Glomerular visceral epithelial cell (primary cell): ENCODE measurements at regions not wholly inside any gene's neighbourhood (a gene's known extent, or its start where the extent isn't known, plus 50 kb on each side); places are given as distances from the start of the nearest gene placed in this dataset.
"Not testable (repeated sequence)": the region's sequence is repeated elsewhere in the genome, so short reads cannot be mapped to it uniquely, and the experiment has no call there.

ENCODE experiments used
- DNase-seq: peaks from one replicate; pipeline ENCODE4 v3.0.0-alpha.2; 2016; ENCODE audit errors: extremely low spot score

DNA sequence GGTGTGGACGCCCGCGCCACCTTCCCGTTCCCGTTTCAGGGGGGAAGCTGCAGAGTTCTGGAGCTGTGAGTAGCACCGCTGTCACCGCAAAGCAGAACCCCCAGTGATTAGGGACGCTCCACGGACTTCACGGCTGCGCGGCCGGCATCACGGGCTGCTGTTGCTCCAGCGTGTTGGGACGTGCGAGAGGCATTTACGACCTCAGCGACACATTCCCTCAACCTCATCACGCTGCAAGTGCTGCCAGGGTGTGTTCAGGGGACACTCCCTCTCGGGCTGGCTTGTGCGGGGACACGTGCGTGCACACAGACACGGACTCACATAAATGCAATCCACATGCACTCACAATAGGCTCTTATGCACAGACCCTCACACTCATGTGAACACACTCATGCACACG lies 187.9 kb downstream of the NPIPB11 start:
- DNase-seq = not testable (repeated sequence)

DNA sequence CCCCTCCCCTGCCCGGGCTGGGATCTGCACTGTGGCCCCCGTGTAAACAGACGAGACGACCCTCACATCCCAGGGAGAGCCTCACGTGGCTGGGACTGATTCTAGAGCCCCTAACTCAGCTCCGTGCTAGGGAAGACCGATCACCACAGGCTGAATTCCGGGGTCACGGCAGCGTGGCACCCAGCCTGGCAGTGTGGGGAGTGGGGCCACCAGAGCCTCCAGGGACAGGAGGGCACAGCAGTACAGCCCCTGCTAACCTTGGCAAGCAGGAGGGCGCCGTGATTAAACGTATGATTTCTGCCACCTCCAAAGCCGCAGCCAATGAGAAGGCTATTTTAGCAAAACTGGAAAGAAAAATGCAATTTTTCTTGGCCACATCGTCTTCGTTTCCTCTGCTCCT lies 188.3 kb downstream of the NPIPB11 start:
- not testable (repeated sequence) for DNase-seq

DNA sequence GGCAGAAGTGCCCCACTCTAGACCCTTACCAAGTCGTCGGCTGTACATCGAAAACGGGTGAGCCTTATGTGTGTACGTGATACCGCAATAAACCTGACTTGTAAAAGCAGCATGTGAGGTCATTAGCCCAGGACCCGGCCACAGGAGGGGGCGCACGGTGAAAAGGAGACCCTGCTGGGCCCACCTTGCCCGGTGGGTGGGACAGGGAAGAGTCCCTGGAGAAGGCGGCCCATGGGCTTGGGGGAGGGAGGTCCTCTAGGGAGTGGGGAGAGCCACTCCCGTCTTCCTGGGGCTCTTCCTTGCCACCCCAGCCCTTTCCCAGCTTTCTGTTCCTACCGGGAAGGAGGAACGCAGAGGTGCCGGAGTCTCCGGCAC lies 188.8 kb downstream of the NPIPB11 start:
- not testable (repeated sequence) for DNase-seq

DNA sequence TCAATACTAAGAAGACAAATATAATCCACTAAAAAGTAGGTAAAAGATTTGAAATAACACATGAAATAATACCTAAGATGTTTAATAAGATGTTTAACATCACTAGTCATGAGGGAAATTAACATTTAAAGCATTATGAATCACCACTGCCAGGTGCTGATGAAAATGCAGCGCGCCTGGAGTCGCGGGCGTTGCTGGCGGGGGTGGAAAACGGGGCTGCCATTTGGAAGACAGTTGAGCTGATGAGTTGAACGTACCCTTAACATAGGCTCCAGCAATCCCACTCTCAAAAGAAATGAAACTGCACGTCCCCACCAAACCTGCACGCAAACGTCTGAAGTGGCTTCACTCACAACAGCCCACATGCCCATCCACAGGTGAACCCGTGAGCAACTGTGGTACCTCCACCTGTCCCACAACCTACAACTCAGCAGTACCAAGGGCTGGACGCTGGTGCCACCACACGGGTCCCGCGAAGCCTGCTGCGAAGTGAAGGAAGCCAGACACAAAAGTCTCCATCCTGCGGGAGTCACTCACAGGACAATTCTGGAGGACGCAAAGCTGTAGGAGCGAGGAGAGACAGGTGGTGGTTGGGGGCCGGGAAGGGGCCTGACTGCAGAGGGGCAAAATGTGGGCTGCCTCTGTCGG lies 189.3 kb downstream of the NPIPB11 start:
- not testable (repeated sequence) for DNase-seq

DNA sequence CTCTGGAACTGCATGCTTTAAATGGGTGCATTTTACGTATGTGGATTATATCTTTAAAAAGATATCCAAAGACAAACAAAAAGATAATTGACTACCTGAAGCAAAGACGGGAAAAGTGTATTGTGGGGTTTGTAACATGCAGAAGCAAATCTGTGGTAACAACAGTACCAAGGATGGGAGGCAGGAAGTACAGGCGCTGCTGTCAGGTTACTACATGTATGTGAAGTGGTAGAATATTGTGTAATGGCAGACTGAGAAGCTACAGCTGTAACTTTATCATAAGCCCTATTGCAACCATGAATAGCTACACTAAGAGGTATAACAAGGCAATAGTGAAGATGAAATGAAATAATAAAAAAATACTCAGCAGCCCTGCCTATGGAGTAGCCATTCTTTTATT lies 192.7 kb downstream of the NPIPB11 start:
- DNase-seq = not testable (repeated sequence)

DNA sequence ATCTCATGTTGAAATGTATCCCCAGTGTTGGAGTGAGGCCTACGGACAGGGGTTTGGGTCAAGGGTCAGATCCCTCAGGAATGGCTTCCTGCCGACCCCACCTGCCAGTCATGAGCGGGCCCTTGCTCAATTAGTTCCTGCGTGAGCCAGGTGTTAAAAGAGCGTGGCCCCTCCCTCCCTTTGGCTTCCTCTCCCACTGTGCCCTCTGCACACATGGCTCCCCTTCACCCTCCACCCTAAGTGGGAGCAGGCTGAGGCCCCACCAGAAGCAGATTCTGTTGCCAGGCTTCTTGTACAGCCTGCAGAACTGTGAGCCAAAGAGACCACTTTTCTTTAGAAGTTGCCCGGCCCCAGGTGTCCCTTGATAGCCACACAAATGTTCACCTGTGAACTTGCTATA lies 193.3 kb downstream of the NPIPB11 start:
- not testable (repeated sequence) for DNase-seq

DNA sequence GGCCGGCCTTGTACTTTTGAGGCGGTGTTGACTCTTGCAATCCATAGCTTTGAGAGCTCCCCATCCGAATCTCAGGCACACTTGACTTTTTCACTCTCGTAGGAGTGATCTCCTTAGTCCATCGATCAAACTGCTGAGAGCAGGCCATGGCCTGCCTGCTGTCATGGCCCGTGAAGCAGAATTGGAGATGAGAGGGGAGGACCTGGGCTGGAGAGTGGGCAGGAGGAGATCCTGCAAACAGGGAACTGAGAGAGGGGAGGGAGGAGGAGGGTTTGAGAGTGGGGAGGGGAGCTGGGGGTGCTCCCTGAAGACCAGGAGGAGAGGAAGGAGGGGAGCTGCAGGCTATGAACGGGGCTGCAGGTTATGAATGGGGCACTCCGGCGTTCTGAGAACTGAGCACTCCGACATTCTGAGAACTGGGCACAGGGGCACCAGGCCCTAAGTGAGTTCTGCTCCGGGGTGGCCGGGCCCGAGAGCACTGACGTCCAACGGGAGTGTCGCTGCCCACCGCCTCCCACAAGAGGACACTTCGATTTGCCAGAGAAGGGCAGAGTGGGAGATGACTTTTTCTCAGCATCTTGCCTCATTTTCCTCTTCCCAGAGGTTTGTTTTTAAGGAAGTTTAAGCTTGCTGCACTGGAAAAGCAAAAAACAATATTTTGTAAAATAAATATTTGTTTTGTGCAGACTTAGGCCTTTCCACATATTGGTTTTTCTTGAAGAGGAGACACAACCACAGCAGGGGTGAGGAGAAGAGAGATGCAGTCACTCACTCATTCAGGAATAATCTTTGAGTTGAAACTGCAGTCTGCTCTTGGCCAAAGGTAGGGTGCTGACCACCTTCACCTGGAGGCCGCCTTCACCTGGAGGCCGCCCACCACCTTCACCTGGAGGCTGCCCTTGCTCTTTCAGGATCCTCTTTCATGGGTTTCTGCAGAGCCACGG lies 194.2 kb downstream of the NPIPB11 start:
- not testable (repeated sequence) for DNase-seq

DNA sequence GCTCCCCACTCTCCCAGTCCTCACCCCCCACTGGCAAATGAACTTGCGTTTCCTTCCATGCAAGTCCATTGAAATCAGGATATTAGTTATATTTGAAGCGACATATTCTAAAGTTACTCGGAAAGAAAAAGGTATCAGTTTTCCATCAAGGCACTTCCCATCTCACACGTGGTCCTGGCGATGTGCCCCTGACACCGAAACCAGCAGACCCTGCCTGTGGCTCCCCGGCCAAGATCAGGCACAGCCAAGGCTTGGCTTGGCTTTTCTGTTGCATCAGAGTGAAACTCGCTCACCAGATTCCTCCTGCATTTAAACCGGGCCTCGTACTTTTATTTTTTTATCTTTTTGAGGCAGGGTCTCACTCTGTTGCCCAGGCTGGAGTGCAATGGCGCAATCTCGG lies 195.1 kb downstream of the NPIPB11 start:
- not testable (repeated sequence) for DNase-seq

DNA sequence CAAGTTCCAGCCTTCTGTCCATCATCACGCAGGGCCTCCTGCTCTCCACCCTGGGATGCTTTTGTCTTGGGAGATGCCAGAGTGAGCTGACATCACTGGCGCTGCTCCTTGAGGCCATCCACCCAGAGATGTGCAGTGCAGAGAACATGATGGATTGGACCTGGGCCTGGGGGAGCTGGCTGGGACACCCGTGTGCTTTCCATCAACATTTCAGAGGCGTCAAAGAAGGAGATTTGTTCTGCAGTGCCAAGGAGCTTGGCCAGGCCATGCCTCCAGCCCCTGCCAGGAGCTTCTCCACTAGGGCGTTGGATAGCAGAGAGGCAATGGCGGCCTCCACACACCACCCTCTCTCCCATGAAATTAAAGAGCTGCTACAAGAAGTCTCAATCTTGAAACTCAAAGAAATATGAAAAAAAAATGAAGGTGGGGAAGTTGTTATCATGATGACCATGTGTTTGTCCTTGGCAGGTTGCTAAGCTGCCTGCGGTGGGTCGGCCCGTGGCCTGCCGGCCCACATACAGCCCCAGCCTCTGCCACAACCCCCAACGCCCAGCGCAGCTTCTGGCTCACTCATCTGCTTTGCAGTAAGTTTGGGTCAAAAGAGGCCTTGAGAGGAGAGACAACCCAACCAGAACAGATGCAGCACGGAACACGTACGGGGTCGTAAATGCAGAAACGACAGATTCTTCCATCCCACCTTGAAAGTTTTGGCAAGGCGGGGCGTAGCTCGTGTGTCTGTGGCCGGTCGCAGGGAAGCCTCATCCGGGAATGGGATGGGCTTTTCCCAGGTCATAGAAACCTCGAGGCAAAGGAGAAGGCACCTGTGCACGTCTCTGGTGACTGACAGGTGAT lies 196.0 kb downstream of the NPIPB11 start:
- not testable (repeated sequence) for DNase-seq

DNA sequence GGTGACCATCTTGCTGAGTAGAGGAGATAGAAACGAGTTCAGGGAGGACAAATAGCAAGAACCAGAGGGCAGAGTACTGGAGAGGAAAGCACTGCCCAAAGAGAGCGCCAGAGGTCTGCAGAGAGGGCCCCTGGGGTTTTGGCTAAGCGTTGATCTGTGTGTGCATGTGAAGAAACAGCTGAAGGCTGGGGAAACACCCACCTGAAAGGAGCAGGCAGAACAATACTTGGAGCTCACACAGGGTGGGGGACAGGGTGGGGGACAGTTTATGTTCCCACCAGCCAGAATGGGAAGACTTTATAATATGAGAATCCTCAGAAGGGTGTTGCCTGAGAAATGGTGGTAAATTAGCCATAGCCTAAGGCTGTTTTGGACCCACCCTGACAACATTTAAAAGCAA lies 200.4 kb downstream of the NPIPB11 start:
- not testable (repeated sequence) for DNase-seq

DNA sequence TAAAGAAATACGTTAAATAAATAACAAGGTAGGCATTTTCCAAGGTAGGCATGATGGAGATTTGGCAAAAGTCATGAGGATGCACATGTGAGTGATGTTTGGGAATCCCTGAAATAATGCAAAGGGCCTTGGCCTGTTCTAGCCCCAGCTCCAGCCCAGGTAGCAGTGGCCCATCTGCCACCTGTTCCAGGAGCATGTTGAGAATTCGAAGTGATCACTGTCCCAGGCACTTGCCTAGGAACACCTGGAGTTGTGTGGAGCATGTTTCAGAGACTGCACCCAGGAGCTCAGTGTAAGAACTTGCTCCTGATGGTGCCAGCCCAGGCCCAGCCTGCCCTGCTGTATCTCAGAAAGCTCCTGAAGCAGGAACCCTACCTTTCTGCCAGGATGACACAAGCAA lies 201.4 kb downstream of the NPIPB11 start:
- not testable (repeated sequence) for DNase-seq

DNA sequence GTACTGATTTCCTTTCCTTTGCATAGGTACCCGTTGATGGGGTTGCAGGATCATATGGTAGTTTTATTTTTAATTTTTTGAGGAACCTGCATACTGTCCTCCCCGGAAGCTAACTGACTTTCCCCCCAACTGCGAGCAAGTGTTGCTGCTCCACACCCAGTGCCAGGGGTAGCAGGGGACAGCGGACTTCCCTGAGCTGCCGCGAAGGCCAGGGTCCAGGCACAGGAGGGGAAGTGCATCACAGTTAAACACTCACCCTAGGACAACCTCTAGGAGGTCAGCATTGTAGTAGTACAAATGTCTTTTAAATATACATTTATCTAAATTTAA lies 201.7 kb downstream of the NPIPB11 start:
- DNase-seq = no peak

DNA sequence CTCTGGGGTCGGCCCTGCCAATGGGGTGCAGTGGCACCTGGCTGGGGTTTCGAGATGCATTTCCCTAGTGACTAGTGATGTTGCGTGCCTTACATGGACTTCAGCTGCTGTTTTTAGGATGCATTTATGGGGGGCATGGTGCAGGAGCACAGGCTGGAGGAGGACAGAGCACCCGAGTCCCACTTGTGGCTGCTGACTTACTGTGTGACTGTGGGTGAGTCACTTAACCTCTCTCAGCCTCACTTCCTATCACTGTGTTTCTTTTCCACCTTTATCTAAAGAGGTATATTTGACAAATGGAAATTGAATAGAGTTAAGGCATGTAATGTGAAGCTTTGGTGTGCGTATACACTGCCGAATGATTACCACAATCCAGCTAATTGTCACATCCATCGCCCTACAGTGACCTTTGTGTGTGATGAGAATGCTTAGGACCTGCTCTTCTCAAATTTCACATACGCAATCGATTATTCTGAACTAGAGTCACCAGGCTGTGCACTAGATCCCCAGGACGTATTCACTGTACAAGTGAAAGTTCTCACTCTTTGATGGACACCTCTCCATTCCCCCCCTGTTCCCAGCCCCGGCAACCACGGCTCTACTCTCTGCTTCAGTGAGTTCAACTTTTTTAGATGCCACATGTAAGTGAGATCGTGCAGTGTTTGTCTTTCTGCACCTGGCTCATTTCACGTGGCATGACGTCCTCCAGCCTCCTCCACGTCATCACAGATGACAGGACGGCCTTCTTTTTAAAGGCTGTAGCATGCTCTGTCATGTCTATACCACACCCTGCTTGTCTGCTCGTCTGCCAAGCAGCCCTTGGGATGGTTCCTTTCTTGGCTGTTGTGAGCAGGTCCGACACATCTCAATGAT lies 202.3 kb downstream of the NPIPB11 start:
- not testable (repeated sequence) for DNase-seq

DNA sequence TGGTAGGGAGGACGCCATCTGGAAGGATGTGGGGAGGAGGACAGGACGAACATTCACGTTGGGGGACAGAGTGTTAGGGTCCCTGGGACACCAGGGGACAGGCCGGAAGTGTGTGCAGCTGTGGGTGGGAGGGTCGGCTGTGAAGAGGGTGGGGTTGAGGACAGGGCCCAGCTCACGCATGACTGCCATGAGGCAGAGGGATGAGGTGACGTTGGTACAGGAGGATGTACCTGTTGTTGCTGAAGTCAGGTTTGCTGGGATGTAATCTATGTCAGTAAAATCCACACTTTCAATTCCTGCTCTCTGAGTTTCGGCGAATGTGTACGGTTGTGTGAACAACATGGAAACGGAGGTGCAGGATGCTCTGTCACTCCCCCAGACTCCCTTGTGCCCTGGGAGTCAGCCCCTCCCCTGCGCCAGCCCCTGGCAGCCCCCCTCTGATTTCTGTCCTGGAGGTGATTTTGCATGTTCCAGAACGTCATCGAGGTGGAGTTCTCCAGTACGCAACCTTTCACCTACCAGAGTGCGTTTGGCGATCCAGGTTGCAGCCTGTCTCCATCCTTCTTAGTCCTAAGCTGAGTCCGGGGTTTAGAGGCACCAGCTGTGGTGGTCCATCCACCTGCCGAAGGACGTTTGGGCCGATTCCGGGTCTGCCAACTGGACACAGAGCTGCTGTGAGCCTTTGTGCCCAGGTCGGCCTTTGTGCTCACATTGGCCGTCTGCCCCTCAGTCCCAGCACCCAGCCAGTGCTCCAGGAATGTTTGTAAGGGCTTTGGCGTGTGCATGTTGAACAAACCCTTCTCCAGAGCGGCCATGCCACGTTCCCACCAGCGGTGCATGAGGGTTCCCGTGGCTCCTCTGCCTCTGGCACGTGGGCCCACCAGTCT lies 203.2 kb downstream of the NPIPB11 start:
- DNase-seq = not testable (repeated sequence)

DNA sequence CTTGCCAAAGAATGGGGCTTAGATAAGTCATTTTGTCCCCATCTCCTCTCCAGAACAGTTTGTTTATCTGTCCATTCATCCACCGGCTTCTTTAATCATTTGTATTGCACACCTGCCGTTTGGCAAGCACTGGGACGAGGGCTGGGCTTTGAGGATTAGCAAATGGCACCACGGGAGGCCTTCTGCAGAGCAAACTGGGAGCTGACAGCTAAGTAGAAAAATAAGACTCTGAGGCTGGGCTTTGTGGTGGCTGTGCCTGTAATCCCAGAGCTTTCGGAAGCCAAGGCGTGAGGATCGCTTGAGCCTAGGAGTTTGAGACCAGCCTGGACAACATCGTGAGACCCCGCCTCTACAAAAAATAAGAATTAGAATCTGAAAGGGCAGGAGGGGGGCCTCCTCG lies 203.9 kb downstream of the NPIPB11 start:
- DNase-seq = not testable (repeated sequence)

DNA sequence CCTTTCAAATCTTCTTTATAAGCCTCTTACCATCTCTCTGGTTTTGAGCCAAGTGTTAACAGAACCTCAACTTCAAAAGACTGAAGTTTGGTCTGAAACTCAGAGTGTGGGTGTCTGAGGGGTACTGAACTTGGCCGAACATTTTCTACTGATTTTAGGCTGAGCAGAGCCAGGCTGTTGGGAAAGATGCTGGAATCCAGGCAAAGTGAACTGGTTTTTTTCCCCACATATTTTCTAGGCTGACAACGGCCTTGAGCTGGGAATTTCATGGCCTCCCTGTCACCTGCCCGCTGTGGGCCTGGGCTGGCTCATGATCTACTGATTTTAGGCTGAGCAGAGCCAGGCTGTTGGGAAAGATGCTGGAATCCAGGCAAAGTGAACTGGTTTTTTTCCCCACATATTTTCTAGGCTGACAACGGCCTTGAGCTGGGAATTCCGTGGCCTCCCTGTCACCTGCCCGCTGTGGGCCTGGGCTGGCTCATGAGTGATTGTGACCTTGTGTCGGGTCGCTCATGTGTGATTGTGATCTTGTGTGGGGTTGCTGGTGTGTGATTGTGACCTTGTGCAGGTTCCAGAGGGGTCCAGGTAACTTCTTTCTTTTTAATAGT lies 204.4 kb downstream of the NPIPB11 start:
- not testable (repeated sequence) for DNase-seq

DNA sequence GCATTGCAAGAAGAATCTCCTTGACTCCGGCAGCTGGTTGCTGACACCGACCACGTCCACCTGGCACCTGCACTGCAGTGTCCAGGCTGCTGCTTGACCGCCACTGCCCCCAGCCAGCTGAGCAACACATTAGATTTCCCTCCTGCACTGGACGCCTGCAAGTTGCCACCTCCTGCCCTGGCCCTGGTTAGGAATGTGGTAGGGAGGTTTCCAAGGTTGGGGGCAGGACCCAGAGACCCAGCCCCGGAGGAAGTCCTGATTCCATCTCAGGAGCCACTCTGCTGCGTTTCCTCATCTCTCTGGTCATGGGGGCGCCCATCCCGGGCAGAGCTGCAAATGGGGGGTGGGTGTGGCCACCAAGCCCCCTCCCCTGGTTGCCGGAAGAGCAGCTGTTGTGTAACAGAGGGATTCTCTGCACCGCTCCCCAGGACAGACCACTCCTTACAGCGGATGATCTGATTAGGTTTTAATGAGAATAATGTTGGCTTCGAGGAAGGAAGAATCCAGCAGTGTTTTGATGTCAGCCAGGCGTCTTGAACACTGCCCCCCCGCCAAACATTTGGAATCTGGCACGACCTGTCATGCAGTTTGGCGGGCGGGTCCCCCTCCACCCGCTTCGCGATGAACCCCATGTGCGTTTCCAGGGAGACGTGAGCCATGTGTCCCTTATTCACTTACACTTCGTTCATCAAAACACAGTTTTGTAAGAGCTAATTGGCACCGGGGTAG lies 205.1 kb downstream of the NPIPB11 start:
- DNase-seq = not testable (repeated sequence)

DNA sequence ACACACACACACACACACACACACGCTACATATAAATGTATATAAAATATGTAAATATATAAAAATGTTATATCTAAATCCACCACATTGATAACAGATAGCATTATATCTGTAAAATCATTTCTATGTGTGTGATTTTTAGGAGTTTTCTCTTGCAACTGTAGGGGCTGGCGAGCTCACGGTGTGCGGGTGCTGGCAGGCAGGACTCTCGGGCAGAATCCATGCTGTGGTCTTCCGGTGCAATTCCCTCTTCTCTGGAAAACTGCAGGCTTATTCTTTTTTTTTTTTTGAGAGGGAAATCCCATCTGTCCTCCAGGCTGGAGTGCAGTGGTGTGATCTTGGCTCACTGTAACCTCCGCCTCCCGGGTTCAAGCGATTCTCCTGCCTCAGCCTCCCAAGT lies 205.8 kb downstream of the NPIPB11 start:
- DNase-seq = not testable (repeated sequence)

DNA sequence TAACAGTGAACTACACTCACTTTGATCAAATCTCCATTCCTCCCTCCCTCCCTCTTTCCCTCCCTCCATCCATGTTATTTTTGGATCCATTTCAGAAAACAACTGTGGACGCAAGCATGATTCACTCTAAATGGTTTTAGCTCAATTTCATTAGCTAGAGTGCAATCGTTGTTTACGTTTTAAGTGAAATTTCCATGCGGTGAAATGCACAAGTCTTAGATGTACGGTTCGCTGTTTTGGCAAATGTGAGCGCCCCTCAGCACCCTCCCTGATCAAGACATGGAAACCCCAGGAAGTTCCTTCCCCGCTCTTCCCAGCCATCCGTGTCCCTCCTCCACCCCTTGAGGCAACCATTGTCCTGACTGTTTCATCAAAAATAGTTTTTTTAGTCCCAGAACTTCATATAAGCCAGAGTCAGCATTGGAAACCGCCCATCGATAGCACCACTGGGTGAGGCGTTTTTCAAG lies 206.3 kb downstream of the NPIPB11 start:
- DNase-seq = not testable (repeated sequence)
